ENCODE measurements at regions not wholly inside any gene's neighbourhood (a gene's known extent, or its start where the extent isn't known, plus 50 kb on each side); places are given as distances from the start of the nearest gene placed in this dataset.
A peak's percentile ranks its signal among the peaks of the same experiment; 100 is the strongest.

DNA sequence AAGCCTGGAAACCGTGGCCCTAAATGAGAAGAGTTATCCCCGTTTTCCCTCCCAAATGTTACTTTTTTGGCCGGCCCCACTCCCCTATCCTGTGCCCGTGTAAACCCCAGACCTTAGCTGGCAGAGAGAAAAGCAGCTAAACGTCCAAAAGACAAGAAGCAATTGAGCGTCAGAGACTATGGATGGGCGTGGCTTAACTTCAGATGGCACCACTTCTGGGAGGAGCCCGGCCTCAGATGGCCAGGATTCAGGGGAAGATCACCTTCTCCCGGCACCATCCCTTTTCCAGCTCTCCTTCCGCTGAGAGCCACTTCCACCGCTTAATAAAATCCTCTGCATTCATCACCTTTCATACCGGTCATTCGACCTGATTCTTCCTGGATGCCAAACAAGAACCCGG, 350.1 kb upstream of the PCDH7 start:
- TF ChIP-seq CTCF (IDR thresholded peaks at IDR 0.05; ENCODE audit: low read depth, low read length) (no peak), MYC (IDR thresholded peaks at IDR 0.05; ENCODE audit: low read depth, low read length) (no peak), POLR2A (IDR thresholded peaks at IDR 0.05; ENCODE audit: extremely low read depth, insufficient read length) (no peak)
- TF ChIP-seq, protein P1, sequence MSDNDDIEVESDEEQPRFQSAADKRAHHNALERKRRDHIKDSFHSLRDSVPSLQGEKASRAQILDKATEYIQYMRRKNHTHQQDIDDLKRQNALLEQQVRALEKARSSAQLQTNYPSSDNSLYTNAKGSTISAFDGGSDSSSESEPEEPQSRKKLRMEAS (IDR thresholded peaks at IDR 0.05; ENCODE audit: low read depth, low read length), result no peak
- no peak overlapping the region for H3K4me3 ChIP-seq (ENCODE audit: low read depth, low read length)
- DNase-seq (ENCODE audit: low read depth), result no peak

- peak; percentile 99 for TF ChIP-seq CTCF (IDR thresholded peaks at IDR 0.05; ENCODE audit: low read depth, low read length)
- TF ChIP-seq, protein P1 (IDR thresholded peaks at IDR 0.05; ENCODE audit: low read depth, low read length), result no peak
- DNase-seq (ENCODE audit: low read depth), result peak; percentile 72
- no peak overlapping the region for H3K4me3 ChIP-seq (ENCODE audit: low read depth, low read length)
These were observed 339.7 kb upstream of the PCDH7 start for GRCh38 chr4:30380404-30380998.

DNA sequence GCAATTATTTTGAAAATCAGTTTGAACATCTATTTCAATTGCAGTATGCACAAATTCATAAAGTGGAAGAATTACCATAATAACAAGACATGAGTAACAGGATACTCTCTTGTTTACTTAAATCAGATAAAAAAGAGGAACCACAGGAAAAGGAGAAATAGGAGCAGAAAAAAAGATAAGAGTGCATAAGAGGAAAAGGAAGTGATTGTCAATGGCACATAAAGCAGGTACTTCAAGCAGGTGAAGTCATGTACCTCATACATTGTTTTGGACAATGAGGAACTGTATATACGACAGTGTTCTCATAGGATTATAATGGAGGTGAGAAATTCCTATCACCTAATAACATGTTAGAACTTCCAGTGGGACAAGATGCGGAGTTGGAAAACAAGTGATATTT, 334.5 kb upstream of the PCDH7 start:
- peak; percentile 14 for DNase-seq (ENCODE audit: low read depth)
- H3K4me3 ChIP-seq (ENCODE audit: low read depth, low read length), result no peak overlapping the region
- TF ChIP-seq CTCF (IDR thresholded peaks at IDR 0.05; ENCODE audit: low read depth, low read length) (no peak), MYC (IDR thresholded peaks at IDR 0.05; ENCODE audit: low read depth, low read length) (no peak), POLR2A (IDR thresholded peaks at IDR 0.05; ENCODE audit: extremely low read depth, insufficient read length) (no peak)
- TF ChIP-seq, protein P1 (IDR thresholded peaks at IDR 0.05; ENCODE audit: low read depth, low read length), result no peak

- DNase-seq (ENCODE audit: low read depth), result no peak
- H3K4me3 ChIP-seq (ENCODE audit: low read depth, low read length), result no peak overlapping the region
- no peak for TF ChIP-seq CTCF (IDR thresholded peaks at IDR 0.05; ENCODE audit: low read depth, low read length)
These were observed 333.8 kb upstream of the PCDH7 start for GRCh38 chr4:30386266-30386895.

GRCh38 chr4:30395902-30396301, 324.3 kb upstream of the PCDH7 start:
- DNase-seq (ENCODE audit: low read depth), result no peak
- H3K4me3 ChIP-seq (ENCODE audit: low read depth, low read length), result no peak overlapping the region
- TF ChIP-seq, protein P1 (IDR thresholded peaks at IDR 0.05; ENCODE audit: low read depth, low read length), result no peak
- no peak for TF ChIP-seq CTCF (IDR thresholded peaks at IDR 0.05; ENCODE audit: low read depth, low read length)
- no peak for TF ChIP-seq POLR2A (IDR thresholded peaks at IDR 0.05; ENCODE audit: extremely low read depth, insufficient read length)
- no peak for TF ChIP-seq MYC (IDR thresholded peaks at IDR 0.05; ENCODE audit: low read depth, low read length)
